DOHH2 (cell line): ENCODE measurements at regions not wholly inside any gene's neighbourhood (a gene's known extent, or its start where the extent isn't known, plus 50 kb on each side); places are given as distances from the start of the nearest gene placed in this dataset.

Experiments
- H3F3A ChIP-seq: fragments of 200-600 bp; sonication (generic), shearing (Covaris generic); 2 replicates; pipeline ENCODE4 v1.6.0; 2016; ENCODE audit warnings: antibody characterized with exemption, mild to moderate bottlenecking; ENCODE audit not compliant: control insufficient read depth, insufficient read depth
- H3K27ac ChIP-seq: fragments of 200-600 bp; sonication (generic); 2 replicates; pipeline ENCODE4 v1.5.1; 2014; ENCODE audit warnings: low read depth, mild to moderate bottlenecking, low read length, moderate library complexity
- H3K27me3 ChIP-seq: fragments of 200-600 bp; sonication (generic); 2 replicates; pipeline ENCODE4 v1.6.1; 2014; ENCODE audit warnings: mild to moderate bottlenecking, low read length, mixed read lengths; ENCODE audit not compliant: control insufficient read depth
- H3K36me3 ChIP-seq: fragments of 200-600 bp; sonication (generic); 2 replicates; pipeline ENCODE4 v1.6.1; 2014; ENCODE audit warnings: mild to moderate bottlenecking, low read length, moderate library complexity, mixed read lengths; ENCODE audit not compliant: control insufficient read depth
- H3K4me1 ChIP-seq: fragments of 200-600 bp; sonication (generic); 2 replicates; pipeline ENCODE4 v1.6.1; 2014; ENCODE audit warnings: mild to moderate bottlenecking, low read length, mixed read lengths; ENCODE audit not compliant: control insufficient read depth
- H3K4me2 ChIP-seq: fragments of 200-600 bp; sonication (generic); 2 replicates; pipeline ENCODE4 v1.6.0; 2014; ENCODE audit warnings: mild to moderate bottlenecking, low read length, moderate library complexity
- H3K4me3 ChIP-seq: fragments of 200-600 bp; sonication (generic); 2 replicates; pipeline ENCODE4 v1.5.1; 2014; ENCODE audit warnings: mild to moderate bottlenecking, low read length, mixed read lengths
- H3K79me2 ChIP-seq: fragments of 200-600 bp; sonication (generic); 2 replicates; pipeline ENCODE4 v1.6.1; 2014; ENCODE audit warnings: mild to moderate bottlenecking, low read length, mixed read lengths; ENCODE audit not compliant: control insufficient read depth
- H3K9me2 ChIP-seq: fragments of 200-600 bp; sonication (generic); replicated peaks from 2 replicates; pipeline ENCODE4 v1.6.1; 2014; ENCODE audit warnings: mild to moderate bottlenecking, low read length, mixed read lengths; ENCODE audit not compliant: control insufficient read depth
- H3K9me3 ChIP-seq: fragments of 200-600 bp; sonication (generic); 2 replicates; pipeline ENCODE4 v1.6.1; 2014; ENCODE audit warnings: antibody characterized with exemption, low read length, mixed read lengths; ENCODE audit not compliant: control insufficient read depth, insufficient read depth
- H4K20me1 ChIP-seq: fragments of 200-600 bp; sonication (generic); 2 replicates; pipeline ENCODE4 v1.6.0; 2014; ENCODE audit warnings: low read depth, mild to moderate bottlenecking, antibody characterized with exemption, low read length, moderate library complexity; ENCODE audit not compliant: control insufficient read depth, insufficient read depth
- CTCF ChIP-seq: fragments of 200-600 bp; sonication (generic); IDR thresholded peaks from one replicate; pipeline ENCODE4 v1.5.1; 2014; ENCODE audit warnings: antibody characterized with exemption, mild to moderate bottlenecking, low read depth, low read length; ENCODE audit not compliant: poor library complexity, severe bottlenecking
- EZH2phosphoT487 ChIP-seq: fragments of 200-600 bp; sonication (generic); IDR thresholded peaks from 2 replicates; pipeline ENCODE4 v1.6.1; 2017; ENCODE audit warnings: borderline replicate concordance, mild to moderate bottlenecking, antibody characterized with exemption, low read length, moderate library complexity, mixed read lengths

- Histone ChIP-seq H3K79me2 (no peaks in the 10 kb centered on the region), H3K4me3 (no peak overlapping the region)
These were observed 121.6 kb upstream of the RALGAPA2 start for GRCh38 chr20:20834008-20834407.

DNA sequence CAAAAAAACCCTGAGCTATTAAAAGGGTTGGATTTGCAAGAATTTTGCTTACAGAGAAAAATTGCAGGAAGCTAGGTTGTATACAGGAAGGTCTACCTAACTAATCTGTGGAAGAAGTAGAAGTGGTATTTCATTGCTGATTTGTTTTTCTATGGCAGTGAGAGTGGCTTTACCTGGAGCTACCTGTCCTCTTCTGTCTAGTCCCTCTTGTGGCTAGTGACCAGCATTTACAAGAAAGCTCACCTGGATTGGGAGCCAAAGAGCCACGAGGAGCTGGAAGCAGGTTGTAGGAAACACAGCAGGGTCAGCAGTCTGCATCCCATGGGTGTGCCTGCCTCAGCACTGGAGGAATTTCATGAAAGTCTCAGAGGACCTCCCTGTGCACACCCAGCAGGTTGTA is 120.3 kb upstream of the RALGAPA2 start:
- H3K4me2 ChIP-seq = no peak overlapping the region
- no peaks in the 10 kb centered on the region for H3K79me2 ChIP-seq
- no peaks in the 10 kb centered on the region for H3F3A ChIP-seq
- H3K4me1 ChIP-seq = no peaks in the 10 kb centered on the region
- H3K9me2 ChIP-seq = no peaks in the 10 kb centered on the region
- H3K27me3 ChIP-seq = no peaks in the 10 kb centered on the region
- H3K36me3 ChIP-seq = no peaks in the 10 kb centered on the region
- no peak overlapping the region for H3K27ac ChIP-seq
- H4K20me1 ChIP-seq = no peaks in the 10 kb centered on the region
- no peak for TF ChIP-seq EZH2phosphoT487
- TF ChIP-seq CTCF = no peak
- no peaks in the 10 kb centered on the region for H3K9me3 ChIP-seq
- no peak overlapping the region for H3K4me3 ChIP-seq

More at GRCh38 chr20:20834008-20834407, 121.6 kb upstream of the RALGAPA2 start:
- Histone ChIP-seq H3K27me3 (no peaks in the 10 kb centered on the region), H3K27ac (no peak overlapping the region), H3K9me2 (no peaks in the 10 kb centered on the region), H3K9me3 (no peaks in the 10 kb centered on the region), H3K4me1 (no peaks in the 10 kb centered on the region), H4K20me1 (no peaks in the 10 kb centered on the region), H3K4me2 (no peak overlapping the region), H3K36me3 (no peaks in the 10 kb centered on the region), H3F3A (no peaks in the 10 kb centered on the region)
- TF ChIP-seq EZH2phosphoT487 = no peak
- no peak for TF ChIP-seq CTCF

DNA sequence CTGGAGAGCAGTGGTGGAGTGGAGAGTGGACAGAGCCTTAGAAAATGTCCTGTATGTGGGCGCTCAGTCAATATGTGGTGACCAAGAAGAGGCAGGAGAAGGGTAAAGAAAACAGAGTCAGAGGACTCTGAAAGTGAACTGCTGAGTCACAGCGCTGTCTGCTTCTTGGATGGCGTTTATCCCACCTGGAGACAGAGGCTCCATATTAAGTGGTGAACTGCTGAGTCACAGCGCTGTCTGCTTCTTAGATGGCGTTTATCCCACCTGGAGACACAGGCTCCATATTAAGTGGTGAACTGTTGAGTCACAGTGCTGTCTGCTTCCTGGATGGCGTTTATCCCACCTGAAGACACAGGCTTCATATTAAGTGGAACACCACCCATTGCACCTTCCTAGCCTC is 119.3 kb upstream of the RALGAPA2 start:
- Histone ChIP-seq H4K20me1 (no peaks in the 10 kb centered on the region), H3K4me2 (no peak overlapping the region), H3K27ac (no peak overlapping the region), H3K4me3 (no peak overlapping the region), H3F3A (no peaks in the 10 kb centered on the region), H3K9me3 (no peaks in the 10 kb centered on the region), H3K27me3 (no peaks in the 10 kb centered on the region), H3K4me1 (no peaks in the 10 kb centered on the region), H3K79me2 (no peaks in the 10 kb centered on the region), H3K9me2 (no peaks in the 10 kb centered on the region), H3K36me3 (no peaks in the 10 kb centered on the region)
- TF ChIP-seq CTCF = no peak
- TF ChIP-seq EZH2phosphoT487 = no peak

GRCh38 chr20:20829681-20830080 is 117.2 kb upstream of the RALGAPA2 start:
- no peak overlapping the region for H3K4me3 ChIP-seq
- H3F3A ChIP-seq = no peaks in the 10 kb centered on the region
- no peaks in the 10 kb centered on the region for H3K36me3 ChIP-seq
- H3K9me3 ChIP-seq = no peaks in the 10 kb centered on the region
- H3K9me2 ChIP-seq = no peaks in the 10 kb centered on the region
- H3K4me2 ChIP-seq = no peak overlapping the region
- H3K27me3 ChIP-seq = no peaks in the 10 kb centered on the region
- no peaks in the 10 kb centered on the region for H3K79me2 ChIP-seq
- H3K4me1 ChIP-seq = no peaks in the 10 kb centered on the region
- H4K20me1 ChIP-seq = no peaks in the 10 kb centered on the region
- TF ChIP-seq CTCF (no peak), EZH2phosphoT487 (no peak)
- no peak overlapping the region for H3K27ac ChIP-seq
